ENCODE measurements at regions not wholly inside any gene's neighbourhood (a gene's known extent, or its start where the extent isn't known, plus 50 kb on each side); places are given as distances from the start of the nearest gene placed in this dataset.

DNA sequence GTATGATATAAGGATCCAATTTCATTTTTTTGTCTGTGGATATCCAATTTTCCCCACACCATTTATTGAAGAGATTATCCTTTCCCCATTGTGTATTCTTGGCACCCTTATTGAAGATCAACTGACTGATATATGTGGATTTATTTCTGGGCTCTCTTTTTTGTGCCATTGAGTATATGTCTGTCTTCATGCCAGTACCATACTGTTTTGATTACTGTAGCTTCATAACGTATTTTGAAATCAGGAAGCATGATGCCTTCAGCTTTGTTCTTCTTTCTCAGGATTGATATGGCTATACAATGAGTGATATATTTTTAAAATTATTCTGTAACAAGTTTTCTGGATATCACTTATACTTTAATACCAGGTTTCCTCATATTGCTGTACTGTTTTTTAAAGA lies 58.1 kb upstream of the DLX2 start:
- TF ChIP-seq, protein P1, sequence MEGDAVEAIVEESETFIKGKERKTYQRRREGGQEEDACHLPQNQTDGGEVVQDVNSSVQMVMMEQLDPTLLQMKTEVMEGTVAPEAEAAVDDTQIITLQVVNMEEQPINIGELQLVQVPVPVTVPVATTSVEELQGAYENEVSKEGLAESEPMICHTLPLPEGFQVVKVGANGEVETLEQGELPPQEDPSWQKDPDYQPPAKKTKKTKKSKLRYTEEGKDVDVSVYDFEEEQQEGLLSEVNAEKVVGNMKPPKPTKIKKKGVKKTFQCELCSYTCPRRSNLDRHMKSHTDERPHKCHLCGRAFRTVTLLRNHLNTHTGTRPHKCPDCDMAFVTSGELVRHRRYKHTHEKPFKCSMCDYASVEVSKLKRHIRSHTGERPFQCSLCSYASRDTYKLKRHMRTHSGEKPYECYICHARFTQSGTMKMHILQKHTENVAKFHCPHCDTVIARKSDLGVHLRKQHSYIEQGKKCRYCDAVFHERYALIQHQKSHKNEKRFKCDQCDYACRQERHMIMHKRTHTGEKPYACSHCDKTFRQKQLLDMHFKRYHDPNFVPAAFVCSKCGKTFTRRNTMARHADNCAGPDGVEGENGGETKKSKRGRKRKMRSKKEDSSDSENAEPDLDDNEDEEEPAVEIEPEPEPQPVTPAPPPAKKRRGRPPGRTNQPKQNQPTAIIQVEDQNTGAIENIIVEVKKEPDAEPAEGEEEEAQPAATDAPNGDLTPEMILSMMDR (IDR thresholded peaks at IDR 0.05) = no peak
- TF ChIP-seq EZH2 (IDR thresholded peaks at IDR 0.05; ENCODE audit: borderline replicate concordance, insufficient read depth, low read depth, low read length, poor library complexity, severe bottlenecking) = no peak
